HG02938 (cell line): ENCODE measurements at regions not wholly inside any gene's neighbourhood (a gene's known extent, or its start where the extent isn't known, plus 50 kb on each side); places are given as distances from the start of the nearest gene placed in this dataset.

Source experiments
- ATAC-seq: cut with Tn5 transposase; IDR thresholded peaks from one replicate; pipeline ENCODE4 v1.9.1; 2021; ENCODE audit warnings: mild to moderate bottlenecking, moderate library complexity; ENCODE audit not compliant: unreplicated experiment

DNA sequence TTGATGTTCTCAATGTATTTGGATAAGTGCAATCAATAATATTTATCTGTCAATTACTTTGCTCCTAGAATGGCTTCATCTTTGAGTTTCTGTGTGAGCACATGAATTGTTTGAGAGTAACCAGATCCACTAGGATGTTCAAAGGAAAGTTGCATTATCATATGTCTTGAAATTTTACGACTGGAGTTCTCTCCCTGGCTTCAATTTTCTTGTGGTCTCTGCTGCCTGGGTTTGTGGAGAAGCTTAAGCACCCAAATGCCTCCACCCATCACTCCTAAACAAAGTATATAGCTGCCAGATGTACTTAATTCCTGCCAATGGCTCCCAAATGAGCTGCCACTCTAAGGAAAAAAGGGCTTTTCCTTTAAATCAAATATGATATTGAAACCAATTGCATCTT lies 1149.4 kb upstream of the ZEB2 start:
- no peak for ATAC-seq

DNA sequence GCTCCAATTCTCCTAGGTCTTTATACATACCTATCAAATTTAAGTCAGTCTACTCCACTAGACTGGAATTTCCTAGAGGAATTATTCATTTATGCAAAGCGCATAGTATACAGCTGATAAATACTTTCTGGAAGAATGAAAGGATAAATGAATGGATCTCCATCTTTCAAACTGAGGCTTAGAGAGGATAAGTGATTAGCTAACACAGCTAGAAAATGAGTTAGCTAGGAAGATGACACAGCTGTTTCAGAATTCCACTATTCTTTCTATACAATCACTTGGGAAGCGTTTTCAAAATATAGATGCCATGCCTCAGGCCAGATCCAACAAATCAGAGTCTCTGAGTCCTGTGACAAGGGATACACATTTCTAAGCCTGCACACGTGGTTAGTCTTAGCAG lies 1146.6 kb upstream of the ZEB2 start:
- no peak for ATAC-seq

DNA sequence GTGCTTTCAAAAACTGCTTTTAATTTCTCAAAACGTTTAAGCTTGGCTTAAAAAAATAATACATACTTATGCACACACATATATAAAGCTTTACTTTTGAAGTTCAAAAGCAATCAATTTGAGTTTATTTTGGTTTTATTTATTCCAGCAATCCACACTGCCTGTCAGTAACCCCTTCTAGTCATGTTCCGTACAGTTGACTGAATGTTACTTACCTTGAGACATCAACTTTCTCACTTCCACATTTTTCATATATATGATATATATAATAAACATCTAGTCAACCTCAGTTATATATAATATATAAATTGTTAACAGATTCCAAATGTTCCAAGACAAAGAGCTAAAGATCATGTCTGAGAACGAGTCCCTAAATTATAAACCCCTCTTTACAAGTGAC lies 1137.3 kb upstream of the ZEB2 start:
- ATAC-seq: no peak

DNA sequence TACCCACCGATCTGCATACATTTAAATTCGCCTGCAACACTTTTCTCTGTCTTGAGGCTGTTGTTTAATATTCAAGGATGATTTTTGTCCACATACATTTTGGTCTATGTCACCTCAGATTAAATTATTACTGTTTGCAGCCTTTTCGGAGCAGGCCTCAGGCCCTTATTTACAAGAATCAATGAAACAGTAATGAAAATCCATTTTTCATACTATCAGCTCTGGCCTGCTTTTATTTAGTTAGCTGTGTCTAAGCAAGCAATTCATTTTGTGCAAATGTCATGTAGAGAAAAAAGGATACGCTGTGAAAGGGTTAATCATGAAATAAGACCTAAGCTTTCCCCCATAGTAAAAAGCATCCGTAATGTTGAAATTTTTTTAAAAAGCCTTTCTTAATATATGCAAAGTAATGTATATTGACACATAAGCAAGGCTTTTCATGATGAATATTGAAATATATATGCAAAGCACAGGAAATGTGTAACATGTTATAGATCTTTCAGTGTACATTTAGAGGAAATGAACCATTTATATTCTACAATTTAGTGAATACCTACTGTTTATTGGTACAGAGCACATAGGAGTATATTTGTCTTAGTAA lies 1135.3 kb upstream of the ZEB2 start:
- no peak for ATAC-seq

DNA sequence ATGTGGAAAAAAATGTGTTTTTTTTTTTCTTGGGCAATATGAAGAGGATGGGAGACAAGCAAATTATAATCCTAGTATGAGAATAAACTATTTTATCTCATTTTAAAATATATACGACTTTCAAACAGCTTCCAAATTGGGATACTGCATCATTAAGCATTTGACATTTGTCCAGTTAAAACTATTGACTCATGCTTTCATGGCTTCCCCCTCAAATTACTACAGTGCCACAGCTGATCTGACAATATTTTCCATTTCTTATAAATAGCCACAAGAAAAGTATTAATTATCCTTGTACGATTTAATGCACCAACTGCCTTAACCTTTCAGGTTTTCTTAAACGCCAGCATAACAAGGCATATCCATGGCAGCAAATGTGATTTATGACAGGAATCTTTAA lies 1134.8 kb upstream of the ZEB2 start:
- no peak for ATAC-seq

DNA sequence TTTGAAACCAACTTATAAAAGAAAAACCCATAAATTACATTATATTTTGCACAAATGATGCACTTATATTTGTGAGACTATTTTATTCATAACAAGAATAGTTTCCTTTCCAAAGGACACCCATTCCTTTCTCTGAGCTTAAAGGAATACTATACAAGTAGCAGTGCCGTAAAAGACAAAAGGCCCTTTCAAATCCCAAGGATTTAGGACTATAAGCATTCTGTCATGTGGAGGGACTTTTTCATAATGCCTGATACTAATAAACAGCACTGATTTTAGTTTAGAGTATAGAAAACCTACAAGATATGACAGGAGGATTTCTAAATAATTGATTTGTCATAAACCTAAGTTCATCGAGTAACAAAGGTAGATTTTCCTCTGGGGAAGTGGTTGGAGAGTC lies 1134.2 kb upstream of the ZEB2 start:
- ATAC-seq: no peak

DNA sequence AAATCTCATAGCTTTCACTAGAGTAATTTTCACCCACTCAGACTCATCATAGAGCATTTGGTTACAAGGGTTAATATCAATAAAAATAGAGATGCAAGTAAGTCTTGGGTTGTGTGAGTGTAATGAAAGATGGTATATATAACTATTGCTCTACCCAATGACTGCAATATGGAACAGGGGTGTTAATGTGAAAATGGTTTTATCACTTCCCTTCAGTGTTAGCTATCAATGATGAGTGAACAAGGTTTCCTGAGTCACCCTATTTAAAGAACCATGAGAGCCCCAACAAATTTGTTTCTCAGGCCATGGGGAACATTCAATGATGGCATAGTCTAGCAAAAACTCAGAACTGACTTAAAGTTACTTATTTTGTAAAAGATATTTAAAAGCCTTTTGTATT lies 1133.6 kb upstream of the ZEB2 start:
- ATAC-seq: no peak

DNA sequence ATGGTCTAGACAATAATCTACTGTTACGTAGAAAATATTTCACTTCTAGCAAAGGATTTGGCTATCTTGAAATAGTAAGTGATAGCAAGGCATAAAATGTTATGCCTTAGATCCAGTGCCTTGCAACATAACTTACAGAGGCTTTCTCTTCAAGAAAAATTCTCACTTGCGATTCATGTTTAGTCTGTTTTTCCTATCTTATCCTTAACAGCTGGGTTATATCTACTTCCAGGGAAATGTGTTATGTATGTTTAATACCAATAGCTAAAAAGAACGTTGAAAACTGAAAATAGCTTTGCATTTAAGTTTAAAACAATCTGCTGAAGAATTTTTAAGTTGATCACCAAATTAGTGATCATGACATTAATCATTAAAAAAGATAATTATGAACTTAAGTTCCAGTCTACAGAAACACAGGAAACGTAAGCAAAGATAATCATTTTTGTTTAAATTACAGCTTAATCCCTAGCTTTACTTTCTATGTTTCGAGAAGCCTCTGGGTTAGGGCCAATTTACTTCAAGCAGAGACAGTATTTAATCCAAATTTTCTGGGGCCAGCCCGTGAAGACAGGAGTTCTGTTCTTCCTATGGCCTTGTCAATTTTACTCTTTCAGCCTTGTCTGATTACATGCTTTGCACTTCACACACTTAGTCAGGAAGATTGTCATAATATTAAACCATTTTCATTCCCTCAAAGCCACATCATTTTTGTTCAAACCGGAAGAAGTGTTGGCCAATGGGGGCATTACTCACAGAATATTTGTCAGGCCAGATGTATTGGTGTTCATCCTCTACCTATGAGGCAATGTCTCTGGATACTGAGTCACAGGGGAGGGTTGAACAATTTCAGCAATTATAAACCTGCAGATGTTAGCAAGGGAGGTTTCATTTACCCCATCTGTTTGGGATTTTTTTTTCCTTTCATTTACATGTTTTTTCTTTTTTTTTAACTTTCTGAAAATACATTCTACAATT lies 1132.9 kb upstream of the ZEB2 start:
- no peak for ATAC-seq

DNA sequence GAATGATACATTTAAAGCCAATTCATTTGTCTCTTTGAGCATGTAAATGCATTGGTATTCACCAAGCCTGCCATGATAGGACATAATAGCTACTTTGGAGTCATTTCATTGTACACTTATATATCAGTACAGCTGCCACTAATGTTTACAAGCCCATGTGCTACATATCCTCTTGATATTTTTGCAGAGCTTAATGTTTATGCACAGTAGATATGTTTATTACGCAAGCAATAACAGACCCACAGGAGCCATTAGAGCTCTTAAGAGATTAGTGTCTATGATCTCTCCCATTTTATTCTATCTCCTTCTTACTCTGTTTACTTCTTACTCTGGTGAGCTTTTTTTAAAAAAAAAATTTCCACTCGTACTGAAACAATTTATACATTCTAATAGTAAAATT lies 1132.1 kb upstream of the ZEB2 start:
- no peak for ATAC-seq

DNA sequence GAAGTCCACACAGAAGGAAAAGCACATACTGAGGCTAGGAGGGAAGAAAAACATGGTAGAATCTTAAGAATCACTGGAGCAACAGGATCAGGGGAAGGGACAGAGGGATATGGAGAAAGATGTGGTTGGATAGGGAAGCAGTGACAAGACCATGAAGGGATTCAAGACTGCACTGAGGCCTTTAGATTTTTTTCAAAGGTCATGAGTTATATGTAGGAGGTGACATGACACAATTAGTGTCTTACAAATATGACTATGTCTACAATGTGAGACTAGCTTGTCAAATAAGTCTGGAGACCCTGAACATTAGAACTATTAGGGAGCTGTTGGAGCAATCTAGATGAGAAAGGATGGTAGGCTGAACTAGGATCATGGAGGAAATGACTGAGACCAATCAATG lies 1130.3 kb upstream of the ZEB2 start:
- ATAC-seq: no peak

DNA sequence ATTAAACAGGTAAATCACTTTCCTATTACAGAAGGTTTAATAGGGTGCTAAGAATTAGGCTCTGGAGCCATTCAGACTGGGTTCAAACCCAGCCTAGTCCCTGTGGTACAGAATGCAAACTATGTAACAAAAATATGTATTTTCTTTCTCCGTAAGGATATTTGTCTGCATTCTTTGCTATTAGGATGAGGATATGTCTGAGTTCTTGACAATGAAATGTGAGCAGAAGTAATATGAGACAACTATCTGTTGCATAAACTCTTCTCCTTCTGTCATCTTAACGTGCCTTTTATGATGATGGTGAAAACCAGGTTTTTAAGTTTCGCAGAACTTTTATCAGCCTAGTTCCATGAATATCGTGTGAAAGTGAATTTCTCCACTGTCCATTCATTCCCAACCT lies 1129.1 kb upstream of the ZEB2 start:
- ATAC-seq: no peak

DNA sequence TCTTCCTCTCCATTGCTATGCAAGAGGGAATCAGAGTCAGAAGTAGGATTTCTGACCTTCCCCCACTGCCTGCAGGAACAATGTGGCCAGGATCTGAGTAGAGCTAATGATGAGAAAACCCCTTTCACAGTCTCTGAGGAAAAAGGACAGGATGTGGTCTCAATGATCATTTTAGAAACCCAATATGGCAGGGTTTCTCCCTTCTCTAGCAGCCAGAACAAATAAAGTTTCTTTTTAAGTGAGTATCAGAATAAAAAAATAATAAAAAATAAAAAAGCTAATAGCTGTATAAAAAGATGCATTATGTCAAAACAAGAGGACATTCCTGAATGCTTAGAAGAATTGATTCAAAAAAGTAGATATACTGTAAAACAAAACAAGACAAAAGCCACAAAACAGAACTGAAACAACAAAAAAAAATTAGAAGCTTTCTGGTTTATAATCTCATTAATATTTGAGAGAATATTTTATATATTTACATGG lies 1124.9 kb upstream of the ZEB2 start:
- ATAC-seq: peak; percentile 99

DNA sequence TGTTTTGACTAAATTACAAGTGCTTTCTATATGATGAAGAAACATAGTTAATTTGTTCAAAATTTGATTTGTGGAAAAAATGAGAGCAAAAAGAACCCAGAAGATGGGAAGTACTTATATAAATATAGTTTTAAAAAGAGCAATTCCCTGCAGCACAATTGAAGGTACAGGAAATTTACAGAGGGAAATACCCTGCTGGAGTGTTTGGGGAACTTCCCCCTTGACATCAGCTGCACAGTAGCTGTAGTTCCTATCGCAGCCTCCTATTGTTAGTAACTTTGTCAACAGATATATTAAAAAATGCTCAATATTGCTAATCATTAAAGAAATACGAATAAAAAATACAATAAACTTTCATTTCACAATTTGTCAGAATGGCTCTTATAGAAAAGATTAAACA lies 1118.8 kb upstream of the ZEB2 start:
- ATAC-seq: no peak

DNA sequence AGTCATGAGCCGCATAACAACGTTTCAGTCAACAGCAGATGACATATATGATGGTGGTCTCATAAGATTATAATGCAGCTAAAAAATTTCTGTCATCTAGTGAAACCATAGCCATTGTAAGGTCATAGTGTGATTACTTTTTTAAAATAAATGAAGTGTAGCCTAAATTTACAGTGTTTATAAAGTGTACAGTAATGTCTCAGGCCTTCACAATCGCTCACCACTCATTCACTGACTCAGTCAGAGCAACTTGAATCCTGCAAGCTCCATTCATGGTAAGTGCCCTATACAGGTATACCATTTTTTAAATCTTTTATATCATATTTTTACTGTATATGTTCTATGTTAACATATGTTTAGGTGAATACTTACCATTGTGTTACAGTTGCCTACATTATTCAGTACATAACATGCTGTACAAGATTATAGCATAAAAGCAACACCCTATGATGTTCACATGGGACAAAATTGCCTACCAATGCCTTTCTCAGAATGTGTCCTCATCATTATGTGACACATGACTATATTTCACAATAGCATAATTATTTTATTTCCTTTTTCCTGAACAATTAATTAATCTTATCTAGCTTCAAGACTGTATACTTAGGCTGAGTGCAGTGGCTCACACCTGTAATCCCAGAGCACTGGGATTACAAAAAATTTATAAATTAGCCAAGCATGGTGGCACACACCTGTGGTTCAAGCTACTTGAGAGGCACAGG lies 1115.9 kb upstream of the ZEB2 start:
- no peak for ATAC-seq

DNA sequence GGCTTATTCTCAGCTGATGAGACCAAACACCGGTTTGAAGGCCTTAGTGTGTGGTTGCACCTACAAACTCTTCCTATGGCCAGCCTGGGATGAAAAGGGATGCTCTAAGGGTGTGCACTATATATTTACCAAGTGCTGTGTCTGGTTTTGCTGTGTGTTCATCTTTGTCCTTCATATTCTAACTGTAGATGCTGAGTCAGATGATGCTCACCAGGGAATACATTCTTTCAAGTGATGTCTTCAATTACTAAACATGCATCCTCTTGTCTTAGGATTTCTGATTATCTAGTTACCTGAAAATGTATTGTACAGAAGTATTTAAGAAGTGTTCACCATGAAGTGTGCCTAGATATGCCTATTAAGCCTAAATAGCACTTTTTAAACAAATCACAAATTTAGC lies 1111.6 kb upstream of the ZEB2 start:
- ATAC-seq: no peak

DNA sequence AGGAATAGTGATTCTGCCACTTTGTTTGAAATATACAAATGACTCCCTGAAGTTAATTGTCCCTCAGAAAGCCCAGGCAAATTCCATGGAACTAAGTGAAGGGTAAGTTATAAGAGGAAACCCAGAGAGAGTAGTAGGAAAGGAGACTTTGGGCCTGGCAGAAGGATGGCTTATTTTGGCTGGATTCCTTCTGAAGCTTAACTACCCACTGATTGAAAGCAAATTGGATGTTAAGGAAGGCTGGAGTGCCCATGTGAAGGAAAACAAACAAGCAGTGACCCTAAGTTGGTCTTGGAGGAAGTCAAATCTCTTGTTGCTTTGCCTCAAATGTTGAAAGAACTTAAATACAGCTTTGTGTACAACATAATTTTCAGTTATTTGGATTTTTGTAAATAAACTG lies 1106.4 kb upstream of the ZEB2 start:
- no peak for ATAC-seq

DNA sequence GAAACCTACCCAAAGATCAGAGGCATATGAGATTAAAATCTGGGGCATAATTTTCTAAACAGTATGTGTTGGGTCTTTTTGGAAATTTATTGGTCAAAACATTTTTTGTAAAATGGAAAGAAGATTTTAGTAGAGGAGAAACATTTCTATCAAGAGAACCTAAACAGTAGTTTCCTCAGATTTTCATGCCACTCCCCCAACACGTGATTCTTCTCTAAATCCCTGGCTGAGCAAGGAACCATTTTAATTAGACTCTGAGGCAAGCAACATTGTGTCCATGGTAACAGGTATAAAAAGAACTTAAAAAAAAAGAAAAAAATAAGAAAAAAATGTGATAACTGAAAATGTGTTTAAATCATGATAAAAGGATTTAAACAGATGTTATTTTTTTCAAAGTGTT lies 1105.2 kb upstream of the ZEB2 start:
- ATAC-seq: no peak

DNA sequence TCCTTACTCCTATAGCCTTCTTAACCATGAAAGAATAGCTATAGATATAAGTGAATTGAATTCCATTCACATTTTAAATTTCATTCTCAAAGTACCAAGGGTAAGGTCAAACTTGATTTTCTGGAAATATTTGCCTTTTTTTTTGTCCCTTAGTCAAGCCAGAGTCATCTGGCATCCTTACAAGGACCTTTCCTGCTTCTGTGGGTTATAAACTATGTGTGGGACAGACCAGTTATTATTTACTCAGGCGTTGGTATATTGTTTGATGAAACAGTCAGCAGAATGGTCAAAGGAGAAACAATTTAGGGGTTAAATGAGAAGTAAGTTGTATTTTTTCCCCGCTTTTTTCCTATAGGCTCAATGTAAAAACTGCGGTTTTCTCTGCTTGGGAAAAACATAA lies 1103.2 kb upstream of the ZEB2 start:
- ATAC-seq: no peak

DNA sequence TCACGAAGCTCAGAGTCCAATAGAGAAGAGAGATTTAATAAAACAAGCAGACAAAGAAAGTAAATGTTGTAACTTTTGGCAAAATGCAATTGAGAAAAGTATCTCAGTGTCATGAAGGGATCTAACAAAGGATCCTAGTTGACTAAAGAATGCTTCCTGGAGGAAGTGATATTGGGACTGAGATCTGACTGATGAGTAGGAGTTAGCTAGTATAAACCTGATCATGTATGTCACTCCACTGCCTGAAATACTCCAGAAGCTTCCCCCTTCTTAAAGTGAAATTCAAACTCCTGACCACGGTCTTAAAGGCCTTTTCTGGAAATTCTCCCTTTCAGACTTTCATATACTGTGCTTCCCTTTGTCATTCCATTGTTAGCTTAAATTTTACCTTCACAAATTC lies 1102.4 kb upstream of the ZEB2 start:
- ATAC-seq: no peak

DNA sequence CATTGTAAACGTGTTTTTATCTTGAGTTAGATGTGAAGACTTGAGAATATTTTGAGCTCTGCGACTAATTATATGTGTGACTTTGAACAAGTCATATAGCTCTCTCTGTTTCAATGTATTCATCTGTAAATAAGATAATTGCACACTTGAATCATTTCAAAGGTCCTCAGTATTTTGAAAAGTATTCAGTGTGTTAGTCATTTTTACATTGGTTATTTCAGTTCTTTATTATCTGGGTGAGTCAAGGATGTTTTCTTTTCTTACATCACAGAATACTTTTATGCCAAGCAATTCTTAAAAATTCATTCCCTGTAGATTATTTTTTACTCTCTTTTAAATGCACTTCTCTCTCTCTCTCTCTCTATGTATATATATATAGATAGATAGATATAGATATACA lies 1098.0 kb upstream of the ZEB2 start:
- ATAC-seq: no peak

DNA sequence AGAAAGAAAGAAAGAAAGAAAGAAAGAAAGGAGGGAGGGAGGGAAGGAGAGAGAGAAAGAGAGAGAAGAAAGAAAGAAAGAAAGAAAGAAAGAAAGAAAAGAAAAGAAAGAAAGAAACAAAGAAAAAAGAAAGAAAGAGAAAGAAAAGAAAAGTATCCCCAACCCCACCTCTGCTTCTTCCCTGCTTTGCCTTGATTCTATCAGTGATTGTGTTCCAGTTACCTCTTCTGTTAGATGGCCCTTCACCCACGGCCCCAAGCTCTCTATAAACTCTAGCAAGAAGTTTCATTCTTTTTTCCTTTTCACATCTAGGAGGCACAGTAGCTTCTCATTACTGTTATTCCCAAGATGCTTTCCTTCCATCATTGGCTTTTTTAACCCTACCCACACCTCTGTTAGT lies 1097.5 kb upstream of the ZEB2 start:
- no peak for ATAC-seq

DNA sequence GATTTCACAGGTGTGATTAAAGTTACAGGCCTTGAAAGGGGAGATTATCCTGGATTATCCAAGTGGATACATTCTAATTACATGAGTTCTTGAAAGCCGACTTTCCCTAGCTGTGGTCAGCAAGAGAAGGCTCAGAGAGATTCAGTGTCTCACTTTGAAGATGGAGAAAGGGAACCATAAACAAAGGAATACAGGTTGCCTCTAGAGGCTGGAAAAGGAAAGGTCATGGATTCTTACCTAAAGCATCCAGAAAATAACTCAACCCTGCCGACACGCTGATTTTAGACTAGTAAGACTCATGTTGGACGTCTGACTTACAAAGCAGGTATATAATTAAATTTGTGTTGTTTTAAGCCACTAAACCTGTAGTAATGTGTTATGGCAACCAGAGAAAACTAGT lies 1095.7 kb upstream of the ZEB2 start:
- ATAC-seq: no peak
